HEK293T (cell line): ENCODE measurements at regions not wholly inside any gene's neighbourhood (a gene's known extent, or its start where the extent isn't known, plus 50 kb on each side); places are given as distances from the start of the nearest gene placed in this dataset.

Experiments used
- CTCF ChIA-PET: fragments of 350-600 bp; formaldehyde crosslinking; extraction: SDS; loops from one replicate; lab custom pipeline; 2021; ENCODE audit warnings: antibody characterized with exemption, inconsistent platforms; lab: Yijun Ruan, JAX
- POLR2A ChIA-PET: fragments of 350-600 bp; formaldehyde crosslinking; extraction: SDS; loops from one replicate; lab custom pipeline; 2020; ENCODE audit warnings: antibody characterized with exemption, inconsistent platforms; lab: Yijun Ruan, JAX
- DNase-seq: peaks from one replicate; pipeline ENCODE4 v3.0.0; 2012; ENCODE audit warnings: mixed read lengths; ENCODE audit errors: extremely low spot score
- ARNT ChIP-seq: fragments of 450-650 bp; IDR thresholded peaks from 2 replicates; pipeline ENCODE4 v1.6.1; 2017; ENCODE audit warnings: mild to moderate bottlenecking
- BHLHE40 ChIP-seq: fragments of 450-650 bp; IDR thresholded peaks from 2 replicates; pipeline ENCODE4 v1.6.1; 2016; ENCODE audit warnings: mild to moderate bottlenecking, moderate library complexity, borderline replicate concordance
- CTBP1 ChIP-seq: fragments of 450-650 bp; IDR thresholded peaks from 2 replicates; pipeline ENCODE4 v1.6.1; 2016; ENCODE audit warnings: borderline replicate concordance
- ELF4 ChIP-seq: fragments of 450-650 bp; IDR thresholded peaks from 2 replicates; pipeline ENCODE4 v1.6.1; 2017; ENCODE audit warnings: antibody characterized with exemption
- FOXA1 ChIP-seq: fragments of 450-650 bp; IDR thresholded peaks from 2 replicates; pipeline ENCODE4 v1.6.1; 2016; ENCODE audit warnings: mild to moderate bottlenecking
- FOXK2 ChIP-seq: fragments of 450-650 bp; IDR thresholded peaks from 2 replicates; pipeline ENCODE4 v1.6.1; 2016; ENCODE audit warnings: mild to moderate bottlenecking
- FOXM1 ChIP-seq: fragments of 450-650 bp; IDR thresholded peaks from 2 replicates; pipeline ENCODE4 v1.6.1; 2017; ENCODE audit warnings: mild to moderate bottlenecking, borderline replicate concordance
- HDGF ChIP-seq: fragments of 450-650 bp; IDR thresholded peaks from 2 replicates; pipeline ENCODE4 v1.6.1; 2017; ENCODE audit warnings: antibody characterized with exemption, borderline replicate concordance
- L3MBTL2 ChIP-seq: fragments of 450-650 bp; conservative IDR thresholded peaks from 2 replicates; pipeline ENCODE4 v1.6.1; 2016; ENCODE audit warnings: mild to moderate bottlenecking
- LEF1 ChIP-seq: fragments of 450-650 bp; IDR thresholded peaks from 2 replicates; pipeline ENCODE4 v1.6.1; 2017; ENCODE audit warnings: mild to moderate bottlenecking, borderline replicate concordance
- NFRKB ChIP-seq: fragments of 450-650 bp; IDR thresholded peaks from 2 replicates; pipeline ENCODE4 v1.6.1; 2016; ENCODE audit warnings: mild to moderate bottlenecking, moderate library complexity
- SP1 ChIP-seq: fragments of 450-650 bp; IDR thresholded peaks from 2 replicates; pipeline ENCODE4 v1.6.1; 2017
- SUZ12 ChIP-seq: fragments of 450-650 bp; IDR thresholded peaks from 2 replicates; pipeline ENCODE4 v1.6.1; 2016; ENCODE audit warnings: mild to moderate bottlenecking
- TARDBP ChIP-seq: fragments of 450-650 bp; IDR thresholded peaks from 2 replicates; pipeline ENCODE4 v1.6.1; 2016
- ZNF384 ChIP-seq: fragments of 450-650 bp; IDR thresholded peaks from 2 replicates; pipeline ENCODE4 v1.6.1; 2016
- TF ChIP-seq, protein P1 (sequence below): fragments of 450-650 bp; IDR thresholded peaks from 2 replicates; pipeline ENCODE4 v1.6.1; 2016

DNA sequence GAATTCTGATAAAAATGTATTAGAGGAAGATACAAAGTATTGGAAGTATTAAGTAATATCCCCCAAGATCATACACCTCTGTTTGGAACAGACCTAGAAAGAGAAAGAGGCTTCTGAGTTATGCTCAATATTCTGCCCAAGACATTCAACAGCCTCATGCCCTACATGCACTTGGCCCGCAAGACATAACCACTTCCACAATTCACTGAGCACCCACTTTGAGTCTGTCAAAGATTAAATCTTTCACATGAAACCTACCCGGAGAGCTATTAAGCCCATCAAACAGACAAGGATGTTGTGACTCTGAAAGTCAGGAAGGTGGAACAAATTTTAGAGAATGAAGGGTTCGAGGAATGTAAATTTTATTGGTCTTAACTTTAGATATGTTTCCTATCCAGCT lies 344.7 kb upstream of the SYT4 start:
- no peak for TF ChIP-seq BHLHE40
- no peak for TF ChIP-seq ZNF384
- no peak for TF ChIP-seq ARNT
- no peak for TF ChIP-seq FOXK2
- TF ChIP-seq SUZ12: no peak
- TF ChIP-seq, protein P1, sequence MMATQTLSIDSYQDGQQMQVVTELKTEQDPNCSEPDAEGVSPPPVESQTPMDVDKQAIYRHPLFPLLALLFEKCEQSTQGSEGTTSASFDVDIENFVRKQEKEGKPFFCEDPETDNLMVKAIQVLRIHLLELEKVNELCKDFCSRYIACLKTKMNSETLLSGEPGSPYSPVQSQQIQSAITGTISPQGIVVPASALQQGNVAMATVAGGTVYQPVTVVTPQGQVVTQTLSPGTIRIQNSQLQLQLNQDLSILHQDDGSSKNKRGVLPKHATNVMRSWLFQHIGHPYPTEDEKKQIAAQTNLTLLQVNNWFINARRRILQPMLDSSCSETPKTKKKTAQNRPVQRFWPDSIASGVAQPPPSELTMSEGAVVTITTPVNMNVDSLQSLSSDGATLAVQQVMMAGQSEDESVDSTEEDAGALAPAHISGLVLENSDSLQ: no peak
- TF ChIP-seq CTBP1: no peak
- TF ChIP-seq LEF1: no peak
- no peak for TF ChIP-seq ELF4
- no peak for TF ChIP-seq SP1
- no peak for TF ChIP-seq NFRKB
- no peak for TF ChIP-seq FOXA1
- TF ChIP-seq TARDBP: no peak
- ChIA-PET CTCF (interaction anchor here (0.9 kb wide), 1 partner anchor 261 kb away, joined by 3 read pairs; no protein-coding TSS in a partner anchor), POLR2A (no interaction called here)
- no peak for DNase-seq

DNA sequence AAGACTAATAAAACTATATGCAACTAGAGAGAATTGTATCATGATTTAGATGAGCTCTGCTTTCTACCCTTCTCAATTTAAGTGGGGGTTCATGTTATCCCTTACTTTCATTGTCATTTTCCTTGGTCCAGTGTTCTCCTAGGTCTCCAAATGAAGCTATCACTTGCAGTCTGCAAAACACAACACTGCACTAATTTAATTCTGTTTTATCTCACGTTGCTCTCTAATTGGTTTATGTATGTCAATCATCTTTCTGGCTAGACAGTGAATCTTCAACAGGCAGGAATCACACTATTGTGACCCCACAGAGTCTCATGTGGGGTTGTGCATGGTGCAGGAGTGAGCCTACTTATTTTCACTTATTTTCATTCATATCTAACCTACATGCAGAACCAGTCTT lies 348.3 kb upstream of the SYT4 start:
- TF ChIP-seq SP1 (no peak), SUZ12 (no peak), BHLHE40 (no peak), ELF4 (no peak), CTBP1 (no peak)
- CTCF ChIA-PET: no interaction called here
- no peak for DNase-seq
- POLR2A ChIA-PET: no interaction called here

DNA sequence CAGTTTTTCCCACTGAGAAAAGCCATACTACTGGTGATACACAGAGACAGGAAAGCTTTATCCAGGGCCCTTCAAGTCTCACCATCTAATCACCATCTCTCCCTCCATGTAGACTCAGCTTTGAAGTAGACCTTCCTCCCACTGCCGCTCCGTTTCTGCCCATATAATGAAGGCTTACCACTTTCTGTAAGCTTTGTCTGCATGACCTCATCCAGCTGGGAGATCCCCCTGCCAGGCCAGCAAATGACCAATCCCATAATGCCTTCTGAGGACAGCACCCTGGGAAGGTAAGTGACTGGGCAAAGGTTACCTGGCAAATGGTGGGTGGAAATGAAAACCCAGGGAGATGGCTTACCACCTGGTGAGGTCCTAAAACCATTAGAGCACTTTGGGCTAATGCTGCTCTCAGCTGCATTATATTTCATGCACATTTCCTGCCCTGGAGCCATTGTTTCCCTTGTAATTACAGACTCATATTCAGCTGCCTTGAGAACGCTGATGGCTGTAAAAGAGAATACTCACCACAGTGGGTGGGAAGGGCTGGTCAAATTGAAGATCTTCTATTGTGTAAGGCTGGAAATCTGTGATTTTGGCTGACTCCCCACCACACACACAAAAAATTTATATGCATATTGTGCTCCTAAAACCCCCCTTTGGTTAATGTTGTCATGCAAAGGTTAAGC lies 350.7 kb upstream of the SYT4 start:
- ChIA-PET POLR2A (no interaction called here), CTCF (no interaction called here)
- TF ChIP-seq FOXK2: no peak
- TF ChIP-seq ARNT: no peak
- TF ChIP-seq LEF1: no peak
- no peak for TF ChIP-seq L3MBTL2
- no peak for TF ChIP-seq FOXM1
- TF ChIP-seq ELF4: no peak
- TF ChIP-seq SUZ12: no peak
- no peak for TF ChIP-seq NFRKB
- TF ChIP-seq HDGF: no peak
- no peak for TF ChIP-seq SP1
- no peak for TF ChIP-seq ZNF384
- TF ChIP-seq, protein P1: no peak
- no peak for TF ChIP-seq CTBP1
- TF ChIP-seq TARDBP: no peak
- peak; percentile 6 for DNase-seq

DNA sequence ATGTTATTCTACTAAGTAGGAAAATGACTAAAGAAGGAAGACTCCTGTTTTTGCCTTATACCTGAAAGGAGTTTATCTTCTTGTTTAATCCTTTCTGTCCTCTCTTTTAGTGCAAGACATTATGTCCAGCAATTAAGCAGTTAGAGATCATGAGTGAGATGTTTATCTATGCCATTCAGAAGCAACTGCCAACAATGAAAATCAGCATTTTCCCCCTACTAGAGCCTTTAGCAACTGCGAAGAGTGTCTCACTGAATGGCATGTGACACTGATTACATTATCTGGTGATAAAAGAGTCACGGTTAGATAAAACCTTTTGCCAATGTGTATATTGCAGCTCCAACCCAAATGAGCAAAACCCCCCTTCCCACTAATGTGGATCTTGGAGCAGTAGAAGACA lies 357.7 kb upstream of the SYT4 start:
- TF ChIP-seq L3MBTL2 (no peak), FOXA1 (no peak), HDGF (no peak), SP1 (no peak), TARDBP (no peak), ZNF384 (no peak), NFRKB (no peak), FOXK2 (no peak), LEF1 (no peak), BHLHE40 (no peak), FOXM1 (no peak), ELF4 (no peak), ARNT (no peak), CTBP1 (no peak), SUZ12 (no peak)
- TF ChIP-seq, protein P1: no peak
- DNase-seq: no peak
- POLR2A ChIA-PET: no interaction called here
- CTCF ChIA-PET: no interaction called here

DNA sequence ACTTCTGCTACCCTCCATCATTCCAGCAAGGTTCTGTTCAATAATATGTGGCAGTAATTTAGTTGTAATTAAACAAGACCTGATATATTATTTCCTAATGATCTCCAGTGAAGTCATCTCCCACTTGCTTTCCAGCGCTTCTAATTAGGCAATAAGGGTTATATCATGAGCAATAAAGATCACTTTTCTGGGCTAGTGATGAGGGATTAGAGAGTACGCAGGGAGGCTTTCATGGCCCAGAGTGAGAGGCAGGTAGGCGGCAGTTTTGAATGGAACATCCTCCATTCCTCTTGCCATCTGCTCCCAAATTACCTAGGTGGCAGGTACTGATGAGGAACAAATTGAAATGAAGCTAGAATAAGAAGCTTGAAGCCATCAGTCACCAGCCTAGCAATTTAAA lies 358.1 kb upstream of the SYT4 start:
- no peak for TF ChIP-seq ZNF384
- TF ChIP-seq FOXM1: no peak
- TF ChIP-seq BHLHE40: no peak
- TF ChIP-seq LEF1: no peak
- no peak for TF ChIP-seq ELF4
- no peak for TF ChIP-seq FOXK2
- TF ChIP-seq SP1: no peak
- no peak for TF ChIP-seq ARNT
- ChIA-PET CTCF (no interaction called here), POLR2A (no interaction called here)
- no peak for DNase-seq

DNA sequence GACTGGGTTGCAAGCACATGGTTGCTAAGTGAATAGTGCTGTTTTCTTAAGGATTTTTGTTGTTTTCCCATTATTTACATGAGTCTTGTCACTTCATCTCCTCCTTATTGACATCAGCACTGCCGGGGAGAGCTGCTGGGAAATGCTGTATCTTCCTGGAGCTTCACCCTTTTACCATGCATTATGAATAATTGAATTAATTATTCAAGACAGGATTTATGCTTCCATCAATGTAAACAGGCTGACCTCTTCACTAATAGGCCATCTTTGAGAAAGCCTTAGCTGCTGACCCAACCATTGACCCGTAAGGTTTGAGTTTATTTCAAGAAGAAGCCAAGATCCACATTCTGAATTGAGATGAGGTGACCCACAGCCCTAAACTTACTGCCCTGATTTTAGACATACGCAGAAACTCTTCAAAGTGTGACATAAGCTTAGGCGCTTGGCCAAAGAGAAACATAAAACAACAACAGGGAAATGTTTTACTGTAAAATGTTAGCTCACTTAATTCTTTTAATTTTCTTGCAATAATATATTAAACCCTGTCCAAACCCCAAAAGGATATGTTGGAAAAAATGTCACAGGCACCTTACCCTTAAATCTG lies 365.5 kb upstream of the SYT4 start:
- DNase-seq: no peak
- POLR2A ChIA-PET: no interaction called here
- no peak for TF ChIP-seq ZNF384
- no peak for TF ChIP-seq BHLHE40
- TF ChIP-seq LEF1: no peak
- TF ChIP-seq CTBP1: no peak
- TF ChIP-seq FOXK2: no peak
- no peak for TF ChIP-seq ARNT
- TF ChIP-seq NFRKB: no peak
- no peak for TF ChIP-seq SP1
- TF ChIP-seq, protein P1: no peak
- TF ChIP-seq SUZ12: no peak
- TF ChIP-seq FOXA1: no peak
- TF ChIP-seq L3MBTL2: no peak
- no peak for TF ChIP-seq HDGF
- no peak for TF ChIP-seq FOXM1
- TF ChIP-seq TARDBP: no peak
- no peak for TF ChIP-seq ELF4
- CTCF ChIA-PET: interaction anchor here (0.6 kb wide), 1 partner anchor 1568 kb away, joined by 4 read pairs; no protein-coding TSS in a partner anchor
